Neural progenitor cell (in vitro differentiated cells): ENCODE measurements at regions not wholly inside any gene's neighbourhood (a gene's known extent, or its start where the extent isn't known, plus 50 kb on each side); places are given as distances from the start of the nearest gene placed in this dataset.

Experiments
- DNase-seq: peaks from one replicate; pipeline ENCODE4 v3.0.0-alpha.2; 2016; ENCODE audit warnings: low spot score
- H2AFZ ChIP-seq: fragments of 200-600 bp; sonication (generic); replicated peaks from 2 replicates; pipeline ENCODE4 v1.6.1; 2016; ENCODE audit warnings: antibody characterized with exemption
- H3F3A ChIP-seq: fragments of 200-600 bp; sonication (generic); 2 replicates; pipeline ENCODE4 v1.6.1; 2016; ENCODE audit warnings: antibody characterized with exemption, low read depth
- H3K27ac ChIP-seq: fragments of 200-600 bp; sonication (generic); 2 replicates; pipeline ENCODE4 v1.5.1; 2016; ENCODE audit warnings: mild to moderate bottlenecking
- H3K27me3 ChIP-seq: fragments of 200-600 bp; sonication (generic); 2 replicates; pipeline ENCODE4 v1.6.1; 2016; ENCODE audit warnings: mild to moderate bottlenecking, moderate library complexity
- H3K36me3 ChIP-seq: fragments of 200-600 bp; sonication (generic); 2 replicates; pipeline ENCODE4 v1.5.1; 2016
- H3K4me1 ChIP-seq: fragments of 200-600 bp; sonication (generic); 2 replicates; pipeline ENCODE4 v1.6.1; 2016; ENCODE audit warnings: mixed run types
- H3K4me2 ChIP-seq: fragments of 200-600 bp; sonication (generic); 2 replicates; pipeline ENCODE4 v1.6.1; 2016
- H3K4me3 ChIP-seq: fragments of 200-600 bp; sonication (generic); 2 replicates; pipeline ENCODE4 v1.5.1; 2016
- H3K79me2 ChIP-seq: fragments of 200-600 bp; sonication (generic); 2 replicates; pipeline ENCODE4 v1.6.1; 2016; ENCODE audit warnings: low read depth
- H3K9ac ChIP-seq: fragments of 200-600 bp; sonication (generic); 2 replicates; pipeline ENCODE4 v1.6.1; 2016
- H3K9me3 ChIP-seq: fragments of 200-600 bp; sonication (generic); 2 replicates; pipeline ENCODE4 v1.5.1; 2016; ENCODE audit warnings: low read depth
- H4K20me1 ChIP-seq: fragments of 200-600 bp; sonication (generic); 2 replicates; pipeline ENCODE4 v1.6.1; 2016; ENCODE audit warnings: low read depth
- H3K27ac Mint-ChIP-seq: 3 replicates; pipeline ENCODE4 v1.8.0; 2021; ENCODE audit warnings: mixed read lengths
- H3K27me3 Mint-ChIP-seq: 2 replicates; pipeline ENCODE4 v1.8.0; 2022; ENCODE audit warnings: low read depth, mild to moderate bottlenecking, inconsistent platforms, moderate library complexity, mixed read lengths; ENCODE audit not compliant: insufficient read depth
- H3K36me3 Mint-ChIP-seq: 3 replicates; pipeline ENCODE4 v1.8.0; 2021; ENCODE audit warnings: mixed read lengths
- H3K4me1 Mint-ChIP-seq: 3 replicates; pipeline ENCODE4 v1.8.0; 2021; ENCODE audit warnings: mixed read lengths
- H3K4me3 Mint-ChIP-seq: 3 replicates; pipeline ENCODE4 v1.8.0; 2021; ENCODE audit warnings: mild to moderate bottlenecking, moderate library complexity, mixed read lengths
- H3K9me3 Mint-ChIP-seq: 3 replicates; pipeline ENCODE4 v1.8.0; 2020; ENCODE audit warnings: mixed read lengths
- CTCF ChIP-seq: fragments of 200-600 bp; sonication (generic); IDR thresholded peaks from 2 replicates; pipeline ENCODE4 v1.5.1; 2017; ENCODE audit warnings: antibody characterized with exemption, mild to moderate bottlenecking
- EZH2 ChIP-seq: fragments of 200-600 bp; sonication (generic); IDR thresholded peaks from 2 replicates; pipeline ENCODE4 v1.6.1; 2017; ENCODE audit warnings: antibody characterized with exemption, mild to moderate bottlenecking, moderate library complexity
- EZH2phosphoT487 ChIP-seq: fragments of 200-600 bp; sonication (generic); IDR thresholded peaks from 2 replicates; pipeline ENCODE4 v1.6.1; 2017; ENCODE audit warnings: antibody characterized with exemption

GRCh38 chr20:63070301-63070625 lies 63.5 kb upstream of the BHLHE23 start:
- no peak overlapping the region for H3K4me3 Mint-ChIP-seq
- Histone ChIP-seq H2AFZ (no peak overlapping the region), H3K36me3 (no peaks in the 10 kb centered on the region), H3K9ac (no peak overlapping the region), H3K27ac (no peak overlapping the region), H4K20me1 (peaks cover 35% of the 10 kb centered on the region), H3K4me1 (no peaks in the 10 kb centered on the region), H3K9me3 (no peaks in the 10 kb centered on the region), H3F3A (peaks cover 8% of the 10 kb centered on the region), H3K79me2 (no peaks in the 10 kb centered on the region), H3K27me3 (peaks cover 54% of the 10 kb centered on the region), H3K4me3 (no peak overlapping the region), H3K4me2 (no peak overlapping the region)
- H3K9me3 Mint-ChIP-seq, result peaks cover 1% of the 10 kb centered on the region
- H3K27ac Mint-ChIP-seq, result no peak overlapping the region
- TF ChIP-seq EZH2, result no peak
- no peak for TF ChIP-seq CTCF
- TF ChIP-seq EZH2phosphoT487, result no peak
- H3K4me1 Mint-ChIP-seq, result peaks cover 12% of the 10 kb centered on the region
- H3K36me3 Mint-ChIP-seq, result peaks cover 2% of the 10 kb centered on the region
- no peak for DNase-seq
- H3K27me3 Mint-ChIP-seq, result peaks cover 47% of the 10 kb centered on the region

- TF ChIP-seq EZH2phosphoT487 (no peak), EZH2 (no peak), CTCF (no peak)
- Histone ChIP-seq H3K27ac (no peak overlapping the region), H3K9me3 (no peaks in the 10 kb centered on the region), H3K4me2 (no peak overlapping the region), H3K4me3 (no peak overlapping the region), H3K9ac (no peak overlapping the region), H4K20me1 (peaks cover 35% of the 10 kb centered on the region), H3K4me1 (no peaks in the 10 kb centered on the region), H3F3A (peaks cover 8% of the 10 kb centered on the region), H2AFZ (no peak overlapping the region), H3K79me2 (no peaks in the 10 kb centered on the region), H3K36me3 (no peaks in the 10 kb centered on the region), H3K27me3 (peaks cover 40% of the 10 kb centered on the region)
- Mint-ChIP-seq H3K4me1 (peaks cover 12% of the 10 kb centered on the region), H3K27ac (no peak overlapping the region), H3K9me3 (no peaks in the 10 kb centered on the region), H3K27me3 (peaks cover 39% of the 10 kb centered on the region), H3K36me3 (peaks cover 2% of the 10 kb centered on the region), H3K4me3 (no peak overlapping the region)
- no peak for DNase-seq
Observed at GRCh38 chr20:63068711-63069367, 62.1 kb upstream of the BHLHE23 start.

GRCh38 chr20:63067721-63068560 lies 61.2 kb upstream of the BHLHE23 start:
- Histone ChIP-seq H3K79me2 (no peaks in the 10 kb centered on the region), H2AFZ (no peak overlapping the region), H3K9me3 (no peaks in the 10 kb centered on the region), H3K36me3 (no peaks in the 10 kb centered on the region), H3K27me3 (peaks cover 31% of the 10 kb centered on the region), H3K4me1 (no peaks in the 10 kb centered on the region), H3K4me2 (no peak overlapping the region), H4K20me1 (peaks cover 32% of the 10 kb centered on the region), H3K27ac (no peak overlapping the region), H3K4me3 (no peak overlapping the region), H3K9ac (no peak overlapping the region), H3F3A (peaks cover 8% of the 10 kb centered on the region)
- TF ChIP-seq CTCF (no peak), EZH2phosphoT487 (no peak), EZH2 (no peak)
- peaks cover 11% of the 10 kb centered on the region for H3K4me1 Mint-ChIP-seq
- no peak overlapping the region for H3K27ac Mint-ChIP-seq
- no peak for DNase-seq
- H3K9me3 Mint-ChIP-seq, result no peaks in the 10 kb centered on the region
- H3K4me3 Mint-ChIP-seq, result no peak overlapping the region
- peaks cover 2% of the 10 kb centered on the region for H3K36me3 Mint-ChIP-seq
- H3K27me3 Mint-ChIP-seq, result peaks cover 39% of the 10 kb centered on the region
